GM19372 (cell line): ENCODE measurements at regions not wholly inside any gene's neighbourhood (a gene's known extent, or its start where the extent isn't known, plus 50 kb on each side); places are given as distances from the start of the nearest gene placed in this dataset.
"Not testable (repeated sequence)": the region's sequence is repeated elsewhere in the genome, so short reads cannot be mapped to it uniquely, and the experiment has no call there.

ENCODE experiments used
- ATAC-seq: cut with Tn5 transposase; IDR thresholded peaks from one replicate; pipeline ENCODE4 v1.9.1; 2021; ENCODE audit warnings: mild to moderate bottlenecking, low read depth, moderate library complexity; ENCODE audit not compliant: unreplicated experiment

GRCh38 chr2:75936311-75936710, 225.6 kb upstream of the GCFC2 start:
- no peak for ATAC-seq

DNA sequence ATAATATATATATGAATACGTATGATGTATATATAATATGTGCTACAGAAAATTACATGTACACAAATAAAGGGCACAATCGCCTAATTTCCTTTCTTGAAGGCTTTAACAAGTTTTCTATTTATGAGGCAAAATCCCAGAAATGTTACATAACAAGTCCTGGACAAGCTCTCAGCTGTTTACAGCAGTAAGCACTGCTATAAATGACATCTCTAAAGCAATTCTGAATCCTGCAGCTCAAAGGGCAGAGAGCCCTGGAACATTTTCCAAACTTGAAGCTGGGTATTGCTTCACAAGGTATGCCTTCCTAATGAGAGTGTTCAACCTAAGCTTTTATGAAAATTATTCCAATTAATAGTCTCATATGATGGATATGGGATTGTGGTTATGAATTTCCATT, 222.3 kb upstream of the GCFC2 start:
- no peak for ATAC-seq

DNA sequence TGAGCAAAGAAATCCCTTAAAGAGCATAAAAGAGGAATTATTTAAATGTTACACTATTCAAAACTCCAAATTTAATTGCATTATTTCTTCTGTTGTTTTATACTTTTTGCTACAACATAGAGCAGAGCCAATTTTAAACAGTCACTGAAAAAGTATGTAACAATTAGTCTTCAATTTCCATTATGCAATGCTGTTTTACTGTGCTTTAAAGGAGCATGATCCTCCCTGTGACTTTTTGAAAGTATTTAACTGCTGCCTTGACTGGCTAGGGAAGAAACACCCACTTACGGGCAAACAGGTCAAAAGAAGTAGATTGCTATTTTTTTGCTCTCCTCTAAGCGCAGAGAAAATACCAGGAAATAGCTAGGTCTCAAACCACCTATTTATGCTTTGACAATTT, 217.4 kb upstream of the GCFC2 start:
- no peak for ATAC-seq

DNA sequence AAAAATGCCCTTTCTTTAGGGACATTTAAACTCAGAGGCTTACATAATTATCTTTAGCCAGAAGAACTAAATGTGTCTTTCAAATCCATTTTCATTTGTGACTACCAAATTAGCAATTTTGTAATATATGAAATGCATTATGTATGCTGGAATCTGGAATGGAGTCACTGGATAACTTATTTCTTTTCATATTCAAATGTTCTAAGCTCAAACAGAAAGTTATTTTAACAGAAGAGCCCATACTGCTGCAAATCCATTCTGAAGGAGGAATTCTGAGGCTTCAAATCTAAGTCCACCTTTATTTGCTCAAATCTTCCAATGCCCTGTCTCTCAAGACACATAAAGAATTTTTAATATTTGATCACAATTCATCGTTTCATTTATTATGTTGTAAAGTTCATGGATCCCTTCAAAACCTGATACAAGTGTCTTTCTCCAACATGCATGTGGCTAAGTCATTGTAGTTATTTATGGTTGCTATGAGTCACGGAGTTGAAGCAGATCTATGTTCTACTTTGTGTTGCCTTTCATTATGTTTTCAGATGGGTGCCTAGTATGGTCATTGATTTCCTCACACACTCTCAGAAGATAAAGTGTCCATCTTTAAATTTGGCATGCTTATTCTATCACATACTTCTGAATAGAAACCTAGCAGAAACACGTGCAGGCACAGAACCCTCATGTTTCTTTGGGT, 214.8 kb upstream of the GCFC2 start:
- ATAC-seq = no peak

- no peak for ATAC-seq
Measured at GRCh38 chr2:75922191-75922590, 211.5 kb upstream of the GCFC2 start.

DNA sequence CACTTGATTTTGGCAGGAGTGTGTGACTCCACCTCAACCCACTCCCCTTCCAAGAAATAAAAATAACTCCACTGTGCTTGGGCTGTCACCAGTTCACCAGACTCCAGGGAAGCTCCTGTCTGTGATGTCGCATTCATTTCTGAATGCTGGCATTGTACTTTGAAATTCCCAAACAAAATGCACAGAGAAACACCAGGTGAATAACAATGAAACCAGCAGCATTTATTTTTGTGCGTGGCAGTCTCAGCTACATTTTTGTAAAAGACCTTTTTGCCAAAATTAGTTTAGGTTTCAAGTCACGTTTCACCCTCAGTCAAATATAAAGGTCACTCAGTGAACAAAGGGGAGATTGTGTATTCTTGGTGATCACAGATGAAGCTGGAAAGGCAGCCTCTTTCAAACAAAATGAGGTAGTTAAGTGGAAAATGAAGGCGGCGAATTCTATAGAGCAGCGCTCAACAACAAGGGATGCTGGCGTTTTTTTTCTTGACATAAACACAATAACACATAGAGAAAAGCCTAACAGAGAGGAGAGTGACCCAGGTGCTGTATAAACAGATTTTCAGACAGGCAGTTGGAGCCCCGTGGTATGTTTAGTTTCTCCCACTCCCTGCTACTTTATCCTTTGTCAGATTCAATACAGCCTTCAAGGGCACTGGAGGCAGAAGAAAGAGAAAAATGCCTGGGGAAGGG, 210.3 kb upstream of the GCFC2 start:
- ATAC-seq = no peak

GRCh38 chr2:75915851-75916634, 205.3 kb upstream of the GCFC2 start:
- ATAC-seq = no peak

DNA sequence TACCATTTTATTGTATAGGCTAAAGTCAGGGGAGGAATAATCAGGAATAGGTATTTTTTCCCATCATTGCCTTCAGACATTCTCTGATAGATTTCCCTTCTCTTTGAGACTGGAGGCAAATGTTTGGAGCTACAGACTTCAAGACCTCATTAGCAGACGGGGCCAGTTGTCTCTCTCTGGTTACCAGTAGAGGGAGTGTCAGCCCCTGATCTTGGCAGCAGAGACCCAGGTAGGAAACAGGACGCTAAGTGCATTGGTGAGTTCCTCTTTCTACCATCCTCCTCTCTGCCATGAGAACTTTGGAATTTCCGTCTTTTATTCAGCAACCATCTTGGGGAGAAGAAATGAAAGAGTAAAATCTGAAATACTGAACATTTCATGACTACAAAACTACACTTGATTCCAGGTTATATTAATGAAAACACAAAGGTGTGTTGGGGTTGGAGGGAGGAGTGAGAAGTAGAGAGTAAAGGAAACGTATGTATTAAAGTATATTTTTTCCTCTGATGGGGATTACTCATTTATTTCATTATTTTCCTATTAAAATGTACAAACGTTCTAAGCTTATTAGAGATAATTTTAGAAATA, 186.2 kb upstream of the GCFC2 start:
- ATAC-seq = peak; percentile 82

- ATAC-seq = peak; percentile 44
Measured at GRCh38 chr2:75894170-75894569, 183.5 kb upstream of the GCFC2 start.

DNA sequence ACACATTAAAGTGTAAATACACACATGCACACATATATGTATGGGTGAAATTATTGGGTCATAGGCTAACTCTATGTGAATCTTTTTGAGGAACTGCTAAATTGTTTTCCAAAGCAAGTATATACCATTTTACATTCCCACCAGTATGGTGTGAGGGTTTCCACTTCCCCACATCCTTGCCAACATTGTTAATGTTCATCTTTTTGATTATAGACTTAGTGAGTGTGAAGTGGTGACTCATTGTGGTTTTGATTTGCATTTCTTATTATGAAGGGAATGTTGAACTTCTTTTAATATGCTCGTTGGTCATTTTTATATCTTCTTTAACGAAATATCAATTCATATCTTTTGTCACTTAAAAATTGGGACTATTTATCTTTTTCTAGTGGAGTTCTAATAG, 181.8 kb upstream of the GCFC2 start:
- no peak for ATAC-seq

DNA sequence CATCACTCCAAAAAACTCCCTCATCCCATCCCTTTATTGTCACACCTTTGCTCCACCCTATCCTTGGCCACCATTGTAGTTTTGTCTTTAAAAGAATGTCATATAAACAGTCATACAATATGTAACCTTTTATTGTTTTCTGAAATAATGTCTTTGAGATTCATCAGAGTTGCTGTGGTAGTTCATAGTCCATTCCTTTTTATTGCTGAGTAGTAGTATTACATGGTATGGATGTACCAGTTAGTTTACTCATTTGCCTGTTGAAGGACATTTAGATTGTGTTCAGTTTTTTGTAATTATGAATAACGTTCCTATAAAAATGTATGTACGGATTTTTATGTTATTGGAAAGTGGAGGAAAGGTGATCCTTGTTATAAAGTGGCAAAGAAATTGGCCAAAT, 171.8 kb upstream of the GCFC2 start:
- no peak for ATAC-seq

DNA sequence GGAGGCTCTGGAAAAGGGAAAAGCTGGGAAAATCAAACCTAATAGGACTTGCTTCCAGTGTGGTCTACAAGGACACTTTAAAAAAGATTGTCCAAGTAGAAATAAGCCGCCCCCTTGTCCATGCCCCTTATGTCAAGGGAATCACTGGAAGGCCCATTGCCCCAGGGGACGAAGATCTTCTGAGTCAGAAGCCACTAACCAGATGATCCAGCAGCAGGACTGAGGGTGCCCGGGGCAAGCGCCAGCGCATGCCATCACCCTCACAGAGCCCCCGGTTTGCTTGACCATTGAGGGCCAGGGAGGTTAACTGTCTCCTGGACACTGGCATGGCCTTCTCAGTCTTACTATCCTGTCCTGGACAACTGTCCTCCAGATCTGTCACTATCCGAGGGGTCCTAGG, 164.9 kb upstream of the GCFC2 start:
- ATAC-seq = not testable (repeated sequence)

DNA sequence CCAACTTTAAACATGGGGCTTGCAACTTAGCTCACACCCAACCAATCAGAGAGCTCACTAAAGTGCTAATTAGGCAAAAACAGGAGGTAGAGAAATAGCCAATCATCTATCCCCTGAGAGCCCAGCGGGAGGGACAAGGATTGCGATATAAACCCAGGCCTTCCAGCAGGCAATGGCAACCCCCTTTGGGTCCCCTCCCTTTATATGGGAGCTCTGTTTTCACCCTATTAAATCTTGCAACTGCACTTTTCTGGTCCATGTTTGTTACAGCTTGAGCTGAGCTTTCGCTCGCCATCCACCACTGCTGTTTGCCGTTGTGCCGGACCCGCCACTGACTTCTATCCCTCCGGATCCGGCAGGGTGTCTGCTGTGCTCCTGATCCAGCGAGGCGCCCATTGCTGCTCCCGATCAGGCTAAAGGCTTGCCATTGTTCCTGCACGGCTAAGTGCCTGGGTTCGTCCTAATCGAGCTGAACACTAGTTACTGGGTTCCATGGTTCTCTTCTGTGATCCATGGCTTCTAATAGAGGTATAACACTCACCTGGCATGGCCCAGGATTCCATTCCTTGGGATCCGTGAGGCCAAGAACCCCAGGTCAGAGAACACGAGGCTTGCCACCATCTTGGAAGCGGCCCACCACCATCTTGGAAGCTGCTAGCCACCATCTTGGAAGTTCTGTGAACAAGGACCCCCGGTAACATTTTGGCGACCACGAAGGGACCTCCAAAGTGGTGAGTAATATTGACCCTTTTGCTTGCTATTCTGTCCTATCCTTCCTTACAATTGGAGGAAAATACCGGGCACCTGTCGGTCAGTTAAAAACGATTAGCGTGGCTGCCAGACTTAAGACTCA, 161.3 kb upstream of the GCFC2 start:
- ATAC-seq = not testable (repeated sequence)

- ATAC-seq = no peak
Measured at GRCh38 chr2:75870651-75871137, 160.0 kb upstream of the GCFC2 start.

DNA sequence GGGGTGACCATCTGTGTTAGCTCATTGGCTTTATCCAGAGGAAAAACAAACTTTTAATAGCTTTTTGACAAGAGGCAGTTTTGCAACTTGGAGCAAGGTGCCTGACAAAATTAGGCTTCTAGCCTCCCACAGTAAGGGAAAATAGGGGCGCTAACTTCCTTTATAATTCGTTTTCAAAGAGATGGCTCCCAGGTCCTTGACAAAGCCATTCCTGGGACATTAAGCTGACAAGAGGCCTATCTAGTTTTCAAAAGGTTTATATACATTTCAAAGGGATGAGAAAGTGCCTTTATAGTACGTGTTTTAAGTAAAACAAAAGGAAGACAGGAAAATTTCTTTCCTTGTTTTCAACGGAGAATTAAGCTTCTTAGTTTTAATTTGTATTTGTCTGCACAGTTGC, 159.4 kb upstream of the GCFC2 start:
- no peak for ATAC-seq

- ATAC-seq = no peak
Measured at GRCh38 chr2:75865702-75866101, 155.0 kb upstream of the GCFC2 start.

- no peak for ATAC-seq
Measured at GRCh38 chr2:75865083-75865482, 154.4 kb upstream of the GCFC2 start.

DNA sequence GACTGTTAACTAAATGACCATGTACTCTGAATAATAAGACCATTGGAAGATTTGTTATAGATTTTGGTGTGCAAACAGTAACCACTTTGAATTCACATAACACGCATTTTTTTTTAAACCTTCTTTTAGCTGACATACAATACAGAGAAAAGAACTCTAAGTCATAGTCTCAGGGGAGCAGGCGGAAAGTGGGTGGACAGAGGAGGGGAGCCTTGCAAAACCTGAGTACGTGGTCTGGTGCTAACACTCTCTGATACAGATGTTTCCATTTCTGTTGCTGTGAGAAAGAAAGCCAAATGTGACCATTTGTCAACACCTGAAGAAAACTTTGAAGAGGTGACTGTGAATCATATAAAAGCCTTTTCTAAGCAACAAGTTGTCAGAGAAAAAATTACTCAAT, 151.8 kb upstream of the GCFC2 start:
- ATAC-seq = no peak

GRCh38 chr2:75853436-75853835, 142.7 kb upstream of the GCFC2 start:
- ATAC-seq = no peak

DNA sequence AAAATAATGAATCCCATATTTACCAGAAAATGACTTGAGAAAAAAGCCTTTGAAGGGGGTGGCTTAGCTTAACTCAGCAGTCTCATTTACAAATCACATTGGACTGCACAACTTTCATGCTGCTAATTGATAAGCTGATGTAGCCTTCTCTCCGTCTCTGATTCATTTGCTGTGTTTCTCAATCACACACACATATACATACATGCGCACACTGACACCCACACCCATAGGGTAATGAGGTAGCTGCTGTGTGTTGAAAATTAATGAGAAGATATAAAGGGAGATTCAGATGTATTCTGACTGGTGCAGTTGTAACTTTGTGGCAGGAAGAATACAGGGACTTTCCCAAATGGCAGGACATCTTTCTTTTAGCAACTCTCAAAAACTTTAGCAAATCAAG, 141.9 kb upstream of the GCFC2 start:
- no peak for ATAC-seq
